Lung (tissue), 11 donors: ENCODE measurements at regions not wholly inside any gene's neighbourhood (a gene's known extent, or its start where the extent isn't known, plus 50 kb on each side); places are given as distances from the start of the nearest gene placed in this dataset.
"Not testable (repeated sequence)": the region's sequence is repeated elsewhere in the genome, so short reads cannot be mapped to it uniquely, and the experiment has no call there.

Source experiments
- ATAC-seq: fragments of 200-7000 bp; cut with Tn5 transposase; one replicate; pipeline ENCODE4 v1.9.1; 2020; ENCODE audit warnings: moderate number of reproducible peaks; ENCODE audit not compliant: insufficient read depth, low FRiP score
- DNase-seq, 3 donors: peaks; one replicate each; pipeline ENCODE4 v3.0.0-alpha.2; 2013 to 2017
- H3K27ac ChIP-seq, 2 donors: one replicate each; pipeline ENCODE4 v1.5.1; 2013; ENCODE audit warnings: mild to moderate bottlenecking in 2 of 2, moderate library complexity in 2 of 2, control low read depth in 1 of 2, inconsistent platforms in 1 of 2, low read depth in 1 of 2, low read length in 1 of 2
- H3K27me3 ChIP-seq, 3 donors: one replicate each; pipeline ENCODE4 v1.5.1; 2013; ENCODE audit warnings: low read length in 2 of 3; ENCODE audit not compliant: control insufficient read depth in 3 of 3, insufficient read depth in 3 of 3
- H3K36me3 ChIP-seq, 4 donors: one replicate each; pipeline ENCODE4 v1.5.1; 2013; ENCODE audit warnings: low read length in 4 of 4, mild to moderate bottlenecking in 1 of 4, moderate library complexity in 1 of 4; ENCODE audit not compliant: control insufficient read depth in 4 of 4, insufficient read depth in 4 of 4
- H3K4me1 ChIP-seq, 5 donors: one replicate each; pipeline ENCODE4 v1.5.1; 2013; ENCODE audit warnings: low read length in 5 of 5, mild to moderate bottlenecking in 2 of 5, moderate library complexity in 1 of 5; ENCODE audit not compliant: control insufficient read depth in 5 of 5, insufficient read depth in 5 of 5
- H3K4me3 ChIP-seq: one replicate; pipeline ENCODE4 v1.5.1; 2013; ENCODE audit warnings: mild to moderate bottlenecking, control low read depth, moderate library complexity
- H3K9ac ChIP-seq, 2 donors: one replicate each; pipeline ENCODE4 v1.5.1; 2013; ENCODE audit warnings: low read length in 2 of 2, control low read depth in 1 of 2; ENCODE audit not compliant: insufficient read depth in 1 of 2
- H3K9me3 ChIP-seq, 4 donors: one replicate each; pipeline ENCODE4 v1.5.1; 2013; ENCODE audit warnings: low read length in 3 of 4, mild to moderate bottlenecking in 1 of 4, moderate library complexity in 1 of 4; ENCODE audit not compliant: control insufficient read depth in 4 of 4, insufficient read depth in 3 of 4
- WGBS, 2 donors: extraction: QIAGEN DNeasy Blood & Tissue Kit; methylation state at CpG; one replicate each; pipeline ENCODE4 v1.1.7; 2013; 5-methylcytosine and 5-hydroxymethylcytosine counted together
- TF ChIP-seq, protein P1 (sequence below): IDR thresholded peaks from 2 replicates; pipeline ENCODE4 v1.5.1; 2012; ENCODE audit warnings: mild to moderate bottlenecking; ENCODE audit errors: control extremely low read depth, extremely low read depth
- donor health status: control.
- donor health status: control.
- donor health status: Bipolar disorder and iron deficiency.
- donor health status: healthy.
- donor health status: DM: yes; HTN: yes; CAD: no.

DNA sequence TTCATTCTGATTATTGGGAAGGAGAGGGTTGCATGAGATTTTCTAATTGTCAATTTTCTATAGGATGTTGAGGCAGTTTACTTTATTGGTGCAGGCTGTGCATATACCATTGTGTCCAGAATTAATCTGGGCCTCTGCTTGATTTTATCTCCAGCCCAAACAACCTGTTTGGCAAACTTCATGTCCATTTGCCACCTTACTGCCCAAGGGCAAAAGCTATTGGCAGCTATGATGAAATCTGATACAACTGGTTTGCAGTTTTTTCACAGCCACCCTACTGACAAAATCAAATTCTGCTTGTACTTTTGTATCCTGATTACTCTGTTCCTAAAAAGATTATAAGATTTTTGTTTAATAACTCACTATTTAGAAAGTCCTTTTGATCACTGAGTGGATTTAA, 789.2 kb upstream of the FBXO33 start:
- Histone ChIP-seq H3K4me3 (no peak overlapping the region), H3K9me3 (peaks cover 0 to 3% (median 0%) of the 10 kb centered on the region in 4 donors), H3K36me3 (no peaks in the 10 kb centered on the region), H3K4me1 (no peaks in the 10 kb centered on the region), H3K27ac (no peak overlapping the region), H3K27me3 (no peaks in the 10 kb centered on the region), H3K9ac (no peak overlapping the region)
- TF ChIP-seq, protein P1, sequence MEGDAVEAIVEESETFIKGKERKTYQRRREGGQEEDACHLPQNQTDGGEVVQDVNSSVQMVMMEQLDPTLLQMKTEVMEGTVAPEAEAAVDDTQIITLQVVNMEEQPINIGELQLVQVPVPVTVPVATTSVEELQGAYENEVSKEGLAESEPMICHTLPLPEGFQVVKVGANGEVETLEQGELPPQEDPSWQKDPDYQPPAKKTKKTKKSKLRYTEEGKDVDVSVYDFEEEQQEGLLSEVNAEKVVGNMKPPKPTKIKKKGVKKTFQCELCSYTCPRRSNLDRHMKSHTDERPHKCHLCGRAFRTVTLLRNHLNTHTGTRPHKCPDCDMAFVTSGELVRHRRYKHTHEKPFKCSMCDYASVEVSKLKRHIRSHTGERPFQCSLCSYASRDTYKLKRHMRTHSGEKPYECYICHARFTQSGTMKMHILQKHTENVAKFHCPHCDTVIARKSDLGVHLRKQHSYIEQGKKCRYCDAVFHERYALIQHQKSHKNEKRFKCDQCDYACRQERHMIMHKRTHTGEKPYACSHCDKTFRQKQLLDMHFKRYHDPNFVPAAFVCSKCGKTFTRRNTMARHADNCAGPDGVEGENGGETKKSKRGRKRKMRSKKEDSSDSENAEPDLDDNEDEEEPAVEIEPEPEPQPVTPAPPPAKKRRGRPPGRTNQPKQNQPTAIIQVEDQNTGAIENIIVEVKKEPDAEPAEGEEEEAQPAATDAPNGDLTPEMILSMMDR = no peak
- ATAC-seq = no peak
- no peak for DNase-seq

DNA sequence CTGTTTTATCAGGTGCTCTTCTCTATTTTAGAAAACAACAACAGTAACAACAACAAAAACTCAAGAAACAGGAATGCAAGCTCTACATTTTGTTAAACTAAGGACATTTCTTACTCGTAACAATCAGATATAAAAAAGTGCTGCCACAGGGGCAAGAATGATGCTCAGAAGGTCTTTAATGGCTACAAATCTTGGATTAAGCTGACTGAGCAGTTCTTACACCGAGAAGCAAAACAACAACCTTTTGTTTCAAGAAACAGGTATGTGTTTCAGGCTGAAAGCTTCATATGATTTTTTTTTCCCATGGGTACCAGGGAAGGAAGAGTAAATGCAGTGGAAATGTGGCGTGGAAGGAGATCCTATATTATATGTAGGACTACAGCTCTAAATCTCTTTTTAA, 786.8 kb upstream of the FBXO33 start:
- no peak overlapping the region for H3K27ac ChIP-seq
- no peaks in the 10 kb centered on the region for H3K36me3 ChIP-seq
- DNase-seq (no peak), ATAC-seq (no peak)
- H3K9ac ChIP-seq = no peak overlapping the region
- no peaks in the 10 kb centered on the region for H3K27me3 ChIP-seq
- H3K4me3 ChIP-seq = no peak overlapping the region
- no peaks in the 10 kb centered on the region for H3K4me1 ChIP-seq
- 80 to 87% methylated on average over 3 of the region's 3 CpGs for WGBS, 2 donors
- H3K9me3 ChIP-seq = peaks cover 0 to 3% (median 0%) of the 10 kb centered on the region in 4 donors
- TF ChIP-seq, protein P1 = no peak

DNA sequence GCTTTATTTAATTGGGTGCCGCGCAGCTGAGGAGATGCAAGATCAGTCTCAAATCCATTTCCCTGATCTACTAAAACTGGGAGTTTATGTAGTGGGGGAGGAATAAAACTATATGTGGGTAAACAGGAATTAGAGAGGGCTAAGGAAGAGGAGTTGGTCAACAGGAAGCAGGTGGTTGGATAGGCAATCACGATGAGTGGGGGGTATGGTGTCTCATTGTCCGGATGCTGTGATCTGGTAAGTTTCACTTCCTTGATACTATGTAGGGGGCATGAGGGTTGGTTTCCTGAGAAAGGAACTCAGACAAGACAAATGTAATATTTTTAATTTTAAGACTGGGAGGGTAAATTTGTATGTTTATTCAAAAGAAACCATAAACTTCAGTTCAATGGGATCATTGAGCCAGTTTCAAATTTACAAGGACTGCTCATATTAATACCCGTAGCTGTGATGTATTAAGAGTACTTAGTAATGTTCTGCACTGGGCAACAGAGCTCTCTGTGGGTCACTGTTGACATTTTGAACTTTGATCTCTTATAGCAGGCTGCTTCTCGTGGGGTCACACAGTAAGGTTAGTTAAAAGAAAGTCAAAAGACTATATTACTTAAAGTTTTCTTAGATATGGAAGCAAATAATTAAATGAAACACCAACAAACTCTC, 786.2 kb upstream of the FBXO33 start:
- 65 to 70% methylated on average over 6 of the region's 6 CpGs for WGBS, 2 donors
- ATAC-seq (no peak), DNase-seq (no peak)
- Histone ChIP-seq H3K4me3 (no peak overlapping the region), H3K27ac (no peak overlapping the region), H3K4me1 (no peaks in the 10 kb centered on the region), H3K9ac (no peak overlapping the region), H3K36me3 (no peaks in the 10 kb centered on the region), H3K27me3 (no peaks in the 10 kb centered on the region), H3K9me3 (peaks cover 0 to 3% (median 0%) of the 10 kb centered on the region in 4 donors)
- TF ChIP-seq, protein P1 = no peak

GRCh38 chr14:40216976-40217375, 784.7 kb upstream of the FBXO33 start:
- Histone ChIP-seq H3K36me3 (no peaks in the 10 kb centered on the region), H3K9me3 (peaks cover 0 to 3% (median 0%) of the 10 kb centered on the region in 4 donors), H3K9ac (no peak overlapping the region), H3K27me3 (no peaks in the 10 kb centered on the region), H3K27ac (no peak overlapping the region), H3K4me3 (no peak overlapping the region), H3K4me1 (no peaks in the 10 kb centered on the region)
- WGBS, 2 donors = 94 to 95% methylated on average over 22 of the region's 22 CpGs
- DNase-seq = no peak
- ATAC-seq = no peak
- TF ChIP-seq, protein P1 = no peak

- H3K4me1 ChIP-seq, ATAC-seq, H3K9me3 ChIP-seq, H3K36me3 ChIP-seq, H3K27me3 ChIP-seq, H3K9ac ChIP-seq, H3K27ac ChIP-seq, H3K4me3 ChIP-seq, DNase-seq: not testable (repeated sequence)
- 92 to 95% methylated on average over 18 of the region's 18 CpGs for WGBS, 2 donors
Measured at GRCh38 chr14:40216408-40216807, 784.2 kb upstream of the FBXO33 start.
